ENCODE measurements at regions not wholly inside any gene's neighbourhood (a gene's known extent, or its start where the extent isn't known, plus 50 kb on each side); places are given as distances from the start of the nearest gene placed in this dataset.

- no peak for DNase-seq (ENCODE audit: low read depth)
Measured at GRCh38 chr10:78802431-78802830, 266.3 kb upstream of the ZMIZ1 start.

GRCh38 chr10:78802866-78803265 lies 265.9 kb upstream of the ZMIZ1 start:
- peak; percentile 72 for DNase-seq (ENCODE audit: low read depth)

DNA sequence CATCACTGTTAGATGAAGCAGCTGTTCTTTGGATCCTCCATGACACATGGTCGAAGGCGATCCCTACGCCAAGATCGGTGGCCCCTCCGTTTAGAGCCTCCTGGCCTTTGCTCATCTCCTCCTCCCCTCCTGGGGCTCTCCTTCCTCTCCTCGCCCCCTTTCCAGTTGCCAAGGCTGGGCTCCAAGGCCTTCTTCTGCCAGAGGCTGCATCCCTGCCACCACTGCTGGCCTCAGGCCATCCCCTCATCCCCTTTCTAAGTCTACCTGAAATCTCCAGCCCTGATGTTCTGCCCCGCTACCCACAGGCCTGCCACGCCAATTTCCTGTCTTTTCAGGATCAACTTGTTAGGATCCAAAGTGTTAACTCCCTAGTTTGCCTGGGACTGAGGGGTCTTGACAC lies 265.1 kb upstream of the ZMIZ1 start:
- DNase-seq (ENCODE audit: low read depth), result no peak

- DNase-seq (ENCODE audit: low read depth), result peak; percentile 7
Measured at GRCh38 chr10:78804411-78805032, 264.2 kb upstream of the ZMIZ1 start.

DNA sequence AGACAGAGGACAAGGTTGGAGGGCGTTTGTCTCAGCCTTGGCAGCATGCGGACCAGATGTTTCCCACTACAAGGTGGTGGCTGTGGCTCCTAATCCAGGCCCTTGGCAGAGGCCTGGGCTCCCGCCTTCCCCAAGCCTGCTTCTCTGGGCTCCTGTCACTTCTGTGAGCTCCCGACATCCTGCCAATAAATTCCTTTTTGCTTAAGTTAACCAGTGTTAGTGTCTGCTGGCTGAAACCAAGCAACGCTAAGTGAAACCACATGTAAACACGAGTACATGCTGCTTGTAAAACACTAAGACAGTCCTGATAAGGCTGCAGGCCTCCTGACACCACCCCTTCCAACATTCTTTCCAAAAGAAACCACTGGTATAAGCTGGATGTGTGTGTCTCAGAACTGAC lies 263.6 kb upstream of the ZMIZ1 start:
- peak; percentile 98 for DNase-seq (ENCODE audit: low read depth)

DNA sequence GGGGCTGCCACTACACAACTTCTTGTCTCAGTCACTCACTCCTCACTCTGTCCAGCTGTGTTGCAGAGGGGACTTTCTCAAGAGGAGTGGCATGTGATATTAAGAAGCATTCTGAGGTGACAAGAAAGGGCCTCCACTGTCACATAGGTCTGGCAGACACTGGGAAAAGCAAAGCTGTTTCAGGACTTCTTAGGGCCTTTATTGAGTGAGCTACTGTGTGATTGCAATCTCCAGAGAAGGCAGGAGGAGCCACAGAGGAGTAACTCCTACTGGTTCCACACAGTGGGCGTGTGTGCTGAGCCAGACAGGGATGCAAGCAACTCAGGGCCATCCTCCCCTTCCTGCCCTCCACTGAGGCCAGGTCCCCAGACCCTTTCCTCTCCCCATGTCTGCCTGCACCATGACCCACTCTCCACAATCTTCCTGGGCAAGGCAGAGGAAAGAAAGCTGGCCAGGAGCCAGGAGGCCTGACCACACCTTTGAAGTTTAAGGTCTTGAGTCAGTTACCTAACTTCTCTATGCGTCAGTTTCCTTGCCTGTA lies 262.0 kb upstream of the ZMIZ1 start:
- no peak for DNase-seq (ENCODE audit: low read depth)

DNA sequence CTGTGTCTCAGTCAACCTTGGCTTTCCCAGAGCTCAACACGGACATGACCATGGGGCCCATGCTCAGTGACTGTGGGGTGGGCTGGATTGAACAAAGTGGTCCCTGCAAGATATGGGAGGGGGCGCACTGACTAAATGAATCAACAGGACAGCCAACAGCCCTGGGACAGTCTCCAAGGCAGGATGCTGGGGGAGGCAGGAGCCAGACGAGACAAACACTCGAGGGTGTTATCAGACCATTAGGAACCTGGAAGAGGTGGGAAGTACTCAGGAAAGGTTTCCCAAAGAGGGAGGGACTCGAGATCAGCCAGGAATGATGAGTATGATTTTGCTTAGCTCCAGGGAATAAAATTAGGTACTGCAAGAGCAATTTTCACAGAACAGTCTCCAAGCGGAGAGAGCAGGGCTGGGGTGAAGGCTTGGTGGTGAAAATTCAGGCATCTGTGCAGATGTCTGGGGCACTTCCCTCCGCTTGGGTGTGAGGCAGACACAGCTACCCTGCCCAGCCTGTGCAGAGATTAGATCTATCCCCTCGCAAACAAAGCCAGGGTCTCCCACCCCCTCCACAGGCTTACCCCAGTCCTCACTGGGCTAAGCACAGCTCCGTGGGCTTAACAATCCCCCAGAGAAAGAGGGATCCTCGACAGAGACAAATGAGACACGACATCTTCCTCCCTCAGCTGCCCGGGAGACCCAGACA lies 261.1 kb upstream of the ZMIZ1 start:
- DNase-seq (ENCODE audit: low read depth), result no peak

GRCh38 chr10:78808286-78808685 lies 260.5 kb upstream of the ZMIZ1 start:
- no peak for DNase-seq (ENCODE audit: low read depth)

DNA sequence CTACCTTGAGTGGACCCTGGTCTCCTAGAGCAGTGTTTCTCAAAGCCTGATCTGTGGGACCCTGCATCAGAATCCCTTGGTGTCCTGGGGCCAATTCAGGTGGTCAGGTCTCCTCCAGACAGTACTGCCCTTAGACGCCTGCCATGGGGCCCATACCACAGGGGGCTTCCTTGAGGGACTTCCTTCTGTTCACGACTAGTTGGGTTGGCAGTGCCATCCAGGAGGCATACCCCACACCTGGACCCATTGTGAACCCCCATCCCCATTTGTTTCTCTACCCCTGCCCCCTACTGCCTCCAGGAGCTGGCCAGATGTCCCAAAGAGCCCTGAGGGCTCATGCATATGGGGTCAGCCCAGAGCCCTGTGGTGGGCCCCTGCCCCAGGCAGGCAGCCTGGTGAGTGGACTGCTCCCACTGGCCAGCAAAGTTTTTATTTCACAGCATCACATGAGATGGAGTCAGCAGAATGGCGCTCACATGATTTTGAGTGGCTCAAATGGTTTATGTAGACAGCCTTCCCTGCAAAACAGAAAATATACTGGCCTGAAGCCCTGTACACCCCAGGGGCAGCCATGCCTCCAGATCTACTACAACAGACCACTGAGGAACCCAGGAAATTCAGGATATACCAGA lies 259.9 kb upstream of the ZMIZ1 start:
- DNase-seq (ENCODE audit: low read depth), result no peak

DNA sequence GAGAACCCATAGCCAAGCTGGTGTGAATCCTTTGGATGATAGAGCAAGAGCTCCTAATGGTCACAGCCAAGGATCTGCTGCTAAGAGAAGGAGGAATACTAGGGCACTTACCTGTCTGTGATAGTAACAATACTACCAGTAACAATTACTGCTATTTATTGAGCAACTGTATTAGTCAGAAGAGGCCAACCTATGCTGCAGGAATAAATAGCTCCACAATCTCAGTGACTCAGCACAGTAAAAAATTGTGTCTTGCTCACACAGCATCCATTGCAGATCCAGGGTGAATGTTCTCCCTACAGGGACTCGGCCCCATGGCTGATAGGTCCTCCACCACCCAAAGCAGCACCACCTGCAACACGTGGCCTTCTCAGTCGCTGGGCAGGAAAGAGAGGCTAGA lies 257.6 kb upstream of the ZMIZ1 start:
- no peak for DNase-seq (ENCODE audit: low read depth)

- DNase-seq (ENCODE audit: low read depth), result no peak
Measured at GRCh38 chr10:78812571-78813318, 256.0 kb upstream of the ZMIZ1 start.

GRCh38 chr10:78813526-78813925 lies 255.2 kb upstream of the ZMIZ1 start:
- no peak for DNase-seq (ENCODE audit: low read depth)

GRCh38 chr10:78813998-78814399 lies 254.8 kb upstream of the ZMIZ1 start:
- DNase-seq (ENCODE audit: low read depth), result no peak

GRCh38 chr10:78814407-78814806 lies 254.4 kb upstream of the ZMIZ1 start:
- DNase-seq (ENCODE audit: low read depth), result no peak

DNA sequence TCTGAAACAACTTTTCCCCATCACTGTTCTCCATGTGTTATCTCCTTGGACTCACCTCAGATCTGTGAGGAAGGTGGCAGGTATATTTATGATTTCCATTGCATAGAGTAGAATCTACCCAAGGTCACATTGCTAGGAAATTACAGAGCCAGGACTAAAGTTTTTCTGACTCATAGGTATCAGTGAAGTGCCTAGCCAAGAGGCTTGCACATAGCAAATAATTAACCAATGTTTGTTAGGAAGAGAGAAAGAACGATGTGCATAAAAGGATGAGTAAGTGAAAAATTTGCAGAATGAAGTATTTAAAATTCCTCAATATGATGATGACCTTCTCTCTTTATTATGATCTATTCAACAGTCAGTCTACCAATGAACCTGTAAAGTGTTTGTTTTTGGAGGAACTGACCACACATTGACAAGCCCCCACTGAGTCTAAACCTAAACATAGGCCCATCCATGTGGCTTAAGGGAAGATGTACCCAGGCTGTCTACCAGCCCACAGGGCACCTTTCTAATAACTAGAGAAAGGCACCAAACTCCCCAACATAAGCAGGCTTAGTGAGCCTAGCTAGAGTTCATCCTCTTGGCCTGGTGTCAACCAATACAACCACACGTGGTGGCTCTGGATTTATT lies 252.9 kb upstream of the ZMIZ1 start:
- no peak for DNase-seq (ENCODE audit: low read depth)

DNA sequence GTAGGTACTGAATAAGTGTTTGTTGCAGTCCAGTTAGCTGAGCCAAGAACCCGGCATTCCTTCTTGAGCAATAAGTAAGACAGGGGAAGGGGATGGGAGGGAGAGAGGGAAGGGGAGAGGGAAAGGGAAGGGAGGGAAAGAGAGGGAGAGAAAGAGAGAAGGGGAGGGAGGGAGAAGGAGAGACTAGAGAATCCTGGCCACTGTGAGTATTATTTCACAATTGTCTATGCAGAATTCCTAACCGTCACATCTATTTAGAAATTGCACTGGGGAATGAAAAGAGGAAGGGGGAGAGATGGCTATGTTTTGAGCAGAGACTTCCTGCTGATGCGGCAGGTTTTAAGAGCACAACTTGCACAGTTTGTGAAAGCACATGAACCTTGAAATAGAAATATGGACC lies 251.4 kb upstream of the ZMIZ1 start:
- DNase-seq (ENCODE audit: low read depth), result peak; percentile 6

DNA sequence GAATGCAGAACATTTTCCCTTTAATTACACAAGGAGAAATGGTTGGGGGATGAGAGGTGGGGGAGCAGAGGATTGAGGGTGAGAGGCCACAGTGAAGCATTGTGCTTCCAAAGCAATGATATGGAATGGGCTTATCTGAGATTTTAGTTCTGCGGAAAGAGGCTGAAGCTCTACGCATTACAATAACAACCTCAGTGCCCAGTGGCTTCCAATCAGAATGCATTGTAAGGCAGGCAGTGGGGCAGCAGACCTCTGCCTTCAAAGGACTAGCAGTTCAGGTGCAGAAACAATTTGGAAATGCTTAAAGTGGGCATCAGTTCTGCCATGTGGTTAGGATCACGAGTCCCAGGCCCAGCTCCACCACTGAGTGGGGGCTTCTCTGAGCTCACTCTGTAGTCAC lies 251.0 kb upstream of the ZMIZ1 start:
- DNase-seq (ENCODE audit: low read depth), result no peak

DNA sequence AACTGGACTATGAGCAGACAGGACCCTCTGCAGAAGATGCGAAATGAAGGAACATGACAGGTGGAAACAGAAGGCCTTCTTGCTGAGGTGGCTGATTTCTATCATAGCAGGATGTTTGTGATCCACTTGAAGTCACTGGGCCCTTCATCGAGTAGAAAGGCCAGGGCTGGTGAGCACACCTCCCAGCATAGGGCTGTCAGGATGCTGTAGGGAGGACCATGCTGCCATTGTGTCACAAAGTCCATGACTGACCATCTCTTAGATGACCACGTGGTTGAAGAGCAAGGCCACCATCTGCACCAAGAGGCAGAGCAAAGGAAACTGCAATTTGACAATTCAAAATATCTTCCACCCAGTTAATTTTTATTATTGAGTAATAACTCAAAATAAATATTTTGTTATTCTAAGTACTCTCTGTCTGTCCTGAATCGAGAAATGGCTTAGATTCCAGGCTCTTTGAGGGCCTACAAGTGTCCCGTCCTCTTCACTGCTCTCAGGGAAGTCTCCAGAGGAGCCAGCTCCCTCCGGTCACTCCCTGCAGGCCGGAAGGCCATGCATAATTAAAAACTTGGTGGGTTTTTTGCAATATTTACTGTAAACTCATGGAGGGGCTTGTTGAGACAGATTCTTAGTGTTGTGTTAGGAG lies 249.3 kb upstream of the ZMIZ1 start:
- DNase-seq (ENCODE audit: low read depth), result no peak

GRCh38 chr10:78820007-78820362 lies 248.8 kb upstream of the ZMIZ1 start:
- DNase-seq (ENCODE audit: low read depth), result no peak

DNA sequence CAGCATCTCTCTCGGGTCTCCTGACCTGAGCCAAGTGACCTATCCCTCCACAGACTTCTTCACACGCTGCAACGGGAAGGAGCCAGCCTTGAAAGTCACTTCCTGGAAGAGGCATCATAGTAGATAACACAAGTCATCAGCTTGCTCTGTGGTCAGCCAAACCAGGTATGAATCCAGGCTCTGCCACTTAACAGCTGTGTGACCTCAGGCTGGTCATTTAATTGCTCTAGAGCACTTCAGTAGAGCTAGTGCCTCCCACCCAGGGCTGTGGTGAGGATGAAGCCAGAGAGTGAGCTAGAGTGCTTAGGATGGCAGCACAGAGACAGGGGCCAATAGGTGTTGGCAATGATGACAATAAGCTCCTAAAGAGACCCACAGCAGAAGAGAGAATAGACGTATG lies 247.7 kb upstream of the ZMIZ1 start:
- no peak for DNase-seq (ENCODE audit: low read depth)

DNA sequence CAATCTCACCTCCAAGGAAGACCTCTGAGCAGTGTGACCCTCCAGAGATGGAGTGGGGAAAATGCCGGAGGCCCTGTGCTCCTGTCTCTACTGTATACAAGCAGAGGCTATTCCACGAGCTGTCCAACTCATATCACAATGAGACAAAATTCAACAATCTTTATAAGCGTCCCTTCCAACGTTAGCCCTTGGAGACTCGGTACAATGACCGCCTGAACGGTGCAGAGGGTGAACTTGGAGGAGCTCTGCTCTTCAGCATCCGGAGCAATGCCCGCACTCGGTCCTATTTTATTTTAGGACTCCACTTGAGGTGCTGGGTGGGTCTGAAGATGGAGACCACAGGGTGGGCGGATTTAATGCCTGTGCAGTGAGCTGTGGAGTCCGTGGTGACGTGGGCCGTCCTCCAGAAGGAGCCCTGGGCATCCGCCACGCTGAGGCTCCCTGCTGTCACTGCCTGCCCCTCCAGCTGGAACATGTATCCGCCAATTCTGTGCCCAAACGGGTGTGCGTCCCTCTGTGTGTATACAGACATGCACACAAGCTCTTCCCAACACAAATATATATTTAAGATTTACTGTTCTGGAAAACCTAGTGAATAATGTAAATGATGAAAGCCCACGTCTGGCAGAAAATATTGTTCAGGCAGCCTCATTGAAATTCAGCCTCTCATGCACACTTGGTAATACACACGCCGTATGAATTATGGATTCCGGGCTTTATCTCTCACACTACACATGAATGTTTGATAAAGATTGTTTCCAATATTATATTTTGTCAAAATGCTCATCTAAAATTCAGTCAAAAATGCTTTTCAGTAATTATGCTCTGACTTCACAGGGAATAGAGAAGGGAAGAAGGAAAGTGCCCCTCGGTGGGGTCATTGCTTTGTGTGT lies 239.9 kb upstream of the ZMIZ1 start:
- DNase-seq (ENCODE audit: low read depth), result no peak

Measured in fibroblast of gingiva (primary cell).